Islet precursor cell (in vitro differentiated cells): ENCODE measurements at regions not wholly inside any gene's neighbourhood (a gene's known extent, or its start where the extent isn't known, plus 50 kb on each side); places are given as distances from the start of the nearest gene placed in this dataset.
A peak's percentile ranks its signal among the peaks of the same experiment; 100 is the strongest.
"Not testable (repeated sequence)": the region's sequence is repeated elsewhere in the genome, so short reads cannot be mapped to it uniquely, and the experiment has no call there.

Experiments
- DNase-seq: peaks from one replicate; pipeline ENCODE4 v3.0.0-alpha.2; 2018

- no peak for DNase-seq
Observed at GRCh38 chr20:12130781-12131180, 213.1 kb downstream of the BTBD3 start.

- DNase-seq, result no peak
Observed at GRCh38 chr20:12133553-12133952, 215.9 kb downstream of the BTBD3 start.

- DNase-seq, result not testable (repeated sequence)
Observed at GRCh38 chr20:12145951-12146350, 228.3 kb downstream of the BTBD3 start.

- no peak for DNase-seq
Observed at GRCh38 chr20:12152996-12153395, 235.3 kb downstream of the BTBD3 start.

- no peak for DNase-seq
Observed at GRCh38 chr20:12153628-12154027, 235.9 kb downstream of the BTBD3 start.

- DNase-seq, result no peak
Observed at GRCh38 chr20:12156252-12156651, 238.6 kb downstream of the BTBD3 start.

GRCh38 chr20:12159261-12159660 is 241.6 kb downstream of the BTBD3 start:
- DNase-seq, result no peak

- DNase-seq, result no peak
Observed at GRCh38 chr20:12161734-12162133, 244.0 kb downstream of the BTBD3 start.

- no peak for DNase-seq
Observed at GRCh38 chr20:12166053-12166717, 248.5 kb downstream of the BTBD3 start.

- no peak for DNase-seq
Observed at GRCh38 chr20:12170406-12170805, 252.7 kb downstream of the BTBD3 start.

GRCh38 chr20:12171923-12172524 is 254.3 kb downstream of the BTBD3 start:
- DNase-seq, result no peak

GRCh38 chr20:12173347-12174012 is 255.8 kb downstream of the BTBD3 start:
- DNase-seq, result no peak

GRCh38 chr20:12175538-12175937 is 257.8 kb downstream of the BTBD3 start:
- DNase-seq, result no peak

GRCh38 chr20:12177657-12178293 is 260.1 kb downstream of the BTBD3 start:
- no peak for DNase-seq

- DNase-seq, result no peak
Observed at GRCh38 chr20:12179692-12180091, 262.0 kb downstream of the BTBD3 start.

GRCh38 chr20:12180107-12180661 is 262.5 kb downstream of the BTBD3 start:
- DNase-seq, result no peak

- no peak for DNase-seq
Observed at GRCh38 chr20:12198281-12198680, 280.6 kb downstream of the BTBD3 start.

- DNase-seq, result peak; percentile 55
Observed at GRCh38 chr20:12199703-12200102, 282.0 kb downstream of the BTBD3 start.

GRCh38 chr20:12201289-12201991 is 283.7 kb downstream of the BTBD3 start:
- DNase-seq, result no peak

- no peak for DNase-seq
Observed at GRCh38 chr20:12203399-12203798, 285.7 kb downstream of the BTBD3 start.

- no peak for DNase-seq
Observed at GRCh38 chr20:12203981-12204380, 286.3 kb downstream of the BTBD3 start.

- DNase-seq, result peak; percentile 70
Observed at GRCh38 chr20:12207875-12208274, 290.2 kb downstream of the BTBD3 start.

GRCh38 chr20:12210591-12210990 is 292.9 kb downstream of the BTBD3 start:
- DNase-seq, result no peak
